ENCODE measurements at regions not wholly inside any gene's neighbourhood (a gene's known extent, or its start where the extent isn't known, plus 50 kb on each side); places are given as distances from the start of the nearest gene placed in this dataset.

- no peak for DNase-seq
- no peaks in the 10 kb centered on the region for H3K36me3 Mint-ChIP-seq
- peaks cover 4% of the 10 kb centered on the region for H3K27me3 Mint-ChIP-seq
- H3K9me3 Mint-ChIP-seq: no peaks in the 10 kb centered on the region
- no peak overlapping the region for H3K27ac Mint-ChIP-seq
- H3K4me3 Mint-ChIP-seq: no peak overlapping the region
- CTCF ChIA-PET: interaction anchor here (1.0 to 1.9 kb wide), 2 partner anchors 276 to 282 kb away, joined by 3 to 8 read pairs; no protein-coding TSS in a partner anchor
- no peaks in the 10 kb centered on the region for H3K4me1 Mint-ChIP-seq
Measured at GRCh38 chr9:89879701-89880100, 274.9 kb downstream of the GADD45G start.

GRCh38 chr9:89880161-89880560 lies 275.3 kb downstream of the GADD45G start:
- no peaks in the 10 kb centered on the region for H3K9me3 Mint-ChIP-seq
- H3K27ac Mint-ChIP-seq: no peak overlapping the region
- DNase-seq: no peak
- H3K36me3 Mint-ChIP-seq: no peaks in the 10 kb centered on the region
- no peak overlapping the region for H3K4me3 Mint-ChIP-seq
- CTCF ChIA-PET: interaction anchor here (1.0 to 1.9 kb wide), 2 partner anchors 277 to 282 kb away, joined by 3 to 8 read pairs; no protein-coding TSS in a partner anchor
- no peaks in the 10 kb centered on the region for H3K4me1 Mint-ChIP-seq
- H3K27me3 Mint-ChIP-seq: peaks cover 3% of the 10 kb centered on the region

- H3K27ac Mint-ChIP-seq: no peak overlapping the region
- CTCF ChIA-PET: interaction anchor here (1.0 kb wide), 1 partner anchor 283 kb away, joined by 3 read pairs; no protein-coding TSS in a partner anchor
- no peak overlapping the region for H3K4me3 Mint-ChIP-seq
- H3K4me1 Mint-ChIP-seq: no peaks in the 10 kb centered on the region
- no peaks in the 10 kb centered on the region for H3K36me3 Mint-ChIP-seq
- H3K9me3 Mint-ChIP-seq: no peaks in the 10 kb centered on the region
- DNase-seq: no peak
- no peaks in the 10 kb centered on the region for H3K27me3 Mint-ChIP-seq
Measured at GRCh38 chr9:89880721-89881120, 275.9 kb downstream of the GADD45G start.

- DNase-seq: no peak
- Mint-ChIP-seq H3K27ac (no peak overlapping the region), H3K9me3 (no peaks in the 10 kb centered on the region), H3K4me1 (no peaks in the 10 kb centered on the region), H3K36me3 (no peaks in the 10 kb centered on the region), H3K27me3 (no peaks in the 10 kb centered on the region), H3K4me3 (no peak overlapping the region)
- CTCF ChIA-PET: no interaction called here
Measured at GRCh38 chr9:89881431-89881830, 276.6 kb downstream of the GADD45G start.

GRCh38 chr9:89882930-89883361 lies 278.1 kb downstream of the GADD45G start:
- no peaks in the 10 kb centered on the region for H3K9me3 Mint-ChIP-seq
- H3K27ac Mint-ChIP-seq: no peak overlapping the region
- DNase-seq: no peak
- H3K36me3 Mint-ChIP-seq: no peaks in the 10 kb centered on the region
- CTCF ChIA-PET: no interaction called here
- no peak overlapping the region for H3K4me3 Mint-ChIP-seq
- peaks cover 11% of the 10 kb centered on the region for H3K27me3 Mint-ChIP-seq
- no peaks in the 10 kb centered on the region for H3K4me1 Mint-ChIP-seq

- no peak overlapping the region for H3K4me3 Mint-ChIP-seq
- CTCF ChIA-PET: no interaction called here
- H3K4me1 Mint-ChIP-seq: no peaks in the 10 kb centered on the region
- no peak overlapping the region for H3K27ac Mint-ChIP-seq
- H3K36me3 Mint-ChIP-seq: no peaks in the 10 kb centered on the region
- DNase-seq: no peak
- H3K27me3 Mint-ChIP-seq: peaks cover 11% of the 10 kb centered on the region
- H3K9me3 Mint-ChIP-seq: no peaks in the 10 kb centered on the region
Measured at GRCh38 chr9:89883401-89884341, 278.9 kb downstream of the GADD45G start.

GRCh38 chr9:89884356-89885083 lies 279.7 kb downstream of the GADD45G start:
- Mint-ChIP-seq H3K27ac (no peak overlapping the region), H3K4me1 (no peaks in the 10 kb centered on the region), H3K4me3 (no peak overlapping the region), H3K27me3 (peaks cover 11% of the 10 kb centered on the region), H3K36me3 (no peaks in the 10 kb centered on the region), H3K9me3 (no peaks in the 10 kb centered on the region)
- no peak for DNase-seq
- CTCF ChIA-PET: no interaction called here

- Mint-ChIP-seq H3K36me3 (no peaks in the 10 kb centered on the region), H3K9me3 (no peaks in the 10 kb centered on the region), H3K27me3 (peaks cover 11% of the 10 kb centered on the region), H3K4me1 (no peaks in the 10 kb centered on the region), H3K27ac (no peak overlapping the region), H3K4me3 (no peak overlapping the region)
- no peak for DNase-seq
- CTCF ChIA-PET: no interaction called here
Measured at GRCh38 chr9:89885156-89885555, 280.3 kb downstream of the GADD45G start.

- Mint-ChIP-seq H3K4me3 (no peak overlapping the region), H3K27me3 (peaks cover 18% of the 10 kb centered on the region), H3K9me3 (no peaks in the 10 kb centered on the region), H3K36me3 (no peaks in the 10 kb centered on the region), H3K4me1 (no peaks in the 10 kb centered on the region), H3K27ac (no peak overlapping the region)
- CTCF ChIA-PET: no interaction called here
- DNase-seq: no peak
Measured at GRCh38 chr9:89886281-89886700, 281.5 kb downstream of the GADD45G start.

GRCh38 chr9:89887286-89887685 lies 282.5 kb downstream of the GADD45G start:
- no peak overlapping the region for H3K27ac Mint-ChIP-seq

GRCh38 chr9:89888233-89888632 lies 283.4 kb downstream of the GADD45G start:
- Mint-ChIP-seq H3K27me3 (peaks cover 18% of the 10 kb centered on the region), H3K27ac (no peak overlapping the region), H3K4me1 (no peaks in the 10 kb centered on the region), H3K36me3 (no peaks in the 10 kb centered on the region), H3K9me3 (no peaks in the 10 kb centered on the region), H3K4me3 (no peak overlapping the region)
- DNase-seq: no peak
- CTCF ChIA-PET: no interaction called here

More at GRCh38 chr9:89887286-89887685, 282.5 kb downstream of the GADD45G start:
- CTCF ChIA-PET: no interaction called here
- no peak overlapping the region for H3K4me3 Mint-ChIP-seq
- H3K4me1 Mint-ChIP-seq: no peaks in the 10 kb centered on the region
- no peaks in the 10 kb centered on the region for H3K36me3 Mint-ChIP-seq
- DNase-seq: no peak
- peaks cover 18% of the 10 kb centered on the region for H3K27me3 Mint-ChIP-seq
- H3K9me3 Mint-ChIP-seq: no peaks in the 10 kb centered on the region

GRCh38 chr9:89888677-89889076 lies 283.9 kb downstream of the GADD45G start:
- H3K9me3 Mint-ChIP-seq: no peaks in the 10 kb centered on the region
- peaks cover 18% of the 10 kb centered on the region for H3K27me3 Mint-ChIP-seq
- no peak overlapping the region for H3K27ac Mint-ChIP-seq
- H3K36me3 Mint-ChIP-seq: no peaks in the 10 kb centered on the region
- CTCF ChIA-PET: no interaction called here
- no peaks in the 10 kb centered on the region for H3K4me1 Mint-ChIP-seq
- H3K4me3 Mint-ChIP-seq: no peak overlapping the region
- no peak for DNase-seq

- Mint-ChIP-seq H3K4me1 (no peaks in the 10 kb centered on the region), H3K27ac (no peak overlapping the region), H3K4me3 (no peak overlapping the region), H3K36me3 (no peaks in the 10 kb centered on the region), H3K27me3 (peaks cover 18% of the 10 kb centered on the region), H3K9me3 (no peaks in the 10 kb centered on the region)
- CTCF ChIA-PET: no interaction called here
- no peak for DNase-seq
Measured at GRCh38 chr9:89889865-89890264, 285.1 kb downstream of the GADD45G start.

- no peak for DNase-seq
- Mint-ChIP-seq H3K36me3 (no peaks in the 10 kb centered on the region), H3K9me3 (no peaks in the 10 kb centered on the region), H3K27me3 (peaks cover 18% of the 10 kb centered on the region), H3K4me3 (no peak overlapping the region), H3K4me1 (no peaks in the 10 kb centered on the region), H3K27ac (no peak overlapping the region)
- CTCF ChIA-PET: no interaction called here
Measured at GRCh38 chr9:89890326-89890980, 285.6 kb downstream of the GADD45G start.

Measured in activated naive CD4-positive, alpha-beta T cell treated with anti-CD3 and anti-CD28 coated beads, Interleukin-2, amount 10 ng/mL, durations not matched to agents 7 days and 5 days (primary cell).